ENCODE measurements at regions not wholly inside any gene's neighbourhood (a gene's known extent, or its start where the extent isn't known, plus 50 kb on each side); places are given as distances from the start of the nearest gene placed in this dataset.

GRCh38 chr5:92927291-92927778 lies 653.7 kb downstream of the NR2F1-AS1 start:
- TF ChIP-seq CTCF (IDR thresholded peaks at IDR 0.05) (no peak), SIN3A (IDR thresholded peaks at IDR 0.05; ENCODE audit: borderline replicate concordance, insufficient read depth, low read depth, low read length) (no peak), REST (IDR thresholded peaks at IDR 0.05; ENCODE audit: insufficient read depth in 1 of 2, low read depth in 2 of 2, low read length in 1 of 2) (no peak), TCF7L2 (IDR thresholded peaks at IDR 0.05; ENCODE audit: low read depth, low read length) (peak; percentile 98), POLR2AphosphoS5 (IDR thresholded peaks at IDR 0.05; ENCODE audit: low read depth, low read length) (peak; percentile 65)
